HG03039 (cell line): ENCODE measurements at regions not wholly inside any gene's neighbourhood (a gene's known extent, or its start where the extent isn't known, plus 50 kb on each side); places are given as distances from the start of the nearest gene placed in this dataset.
"Not testable (repeated sequence)": the region's sequence is repeated elsewhere in the genome, so short reads cannot be mapped to it uniquely, and the experiment has no call there.

Experiments used
- ATAC-seq: cut with Tn5 transposase; IDR thresholded peaks from one replicate; pipeline ENCODE4 v1.9.1; 2021; ENCODE audit warnings: mild to moderate bottlenecking, moderate library complexity; ENCODE audit not compliant: unreplicated experiment

- ATAC-seq, result not testable (repeated sequence)
Observed at GRCh38 chr1:121050097-121050496, 134.0 kb downstream of the FAM72B start.

- ATAC-seq, result not testable (repeated sequence)
Observed at GRCh38 chr1:121051161-121051790, 132.9 kb downstream of the FAM72B start.

- not testable (repeated sequence) for ATAC-seq
Observed at GRCh38 chr1:121052081-121052660, 132.0 kb downstream of the FAM72B start.

- ATAC-seq, result not testable (repeated sequence)
Observed at GRCh38 chr1:121054928-121055327, 129.2 kb downstream of the FAM72B start.

GRCh38 chr1:121066925-121067324 is 117.2 kb downstream of the FAM72B start:
- not testable (repeated sequence) for ATAC-seq

GRCh38 chr1:121068738-121069499 is 115.2 kb downstream of the FAM72B start:
- ATAC-seq, result not testable (repeated sequence)

GRCh38 chr1:121073852-121074251 is 110.3 kb downstream of the FAM72B start:
- not testable (repeated sequence) for ATAC-seq

GRCh38 chr1:121075254-121075805 is 108.8 kb downstream of the FAM72B start:
- ATAC-seq, result not testable (repeated sequence)

- peak; percentile 85 for ATAC-seq
Observed at GRCh38 chr1:121076674-121077073, 107.5 kb downstream of the FAM72B start.

GRCh38 chr1:121079655-121080054 is 104.5 kb downstream of the FAM72B start:
- ATAC-seq, result not testable (repeated sequence)

GRCh38 chr1:121080197-121080903 is 103.8 kb downstream of the FAM72B start:
- ATAC-seq, result not testable (repeated sequence)

- ATAC-seq, result not testable (repeated sequence)
Observed at GRCh38 chr1:121080904-121081264, 103.3 kb downstream of the FAM72B start.

GRCh38 chr1:121081625-121082199 is 102.4 kb downstream of the FAM72B start:
- ATAC-seq, result not testable (repeated sequence)

GRCh38 chr1:121082995-121083394 is 101.1 kb downstream of the FAM72B start:
- not testable (repeated sequence) for ATAC-seq

- ATAC-seq, result not testable (repeated sequence)
Observed at GRCh38 chr1:121086249-121086648, 97.9 kb downstream of the FAM72B start.

GRCh38 chr1:121087221-121087620 is 96.9 kb downstream of the FAM72B start:
- ATAC-seq, result not testable (repeated sequence)

- ATAC-seq, result not testable (repeated sequence)
Observed at GRCh38 chr1:121088568-121088967, 95.6 kb downstream of the FAM72B start.

- not testable (repeated sequence) for ATAC-seq
Observed at GRCh38 chr1:121092329-121092968, 91.7 kb downstream of the FAM72B start.

- not testable (repeated sequence) for ATAC-seq
Observed at GRCh38 chr1:121095014-121095413, 89.1 kb downstream of the FAM72B start.
